HG02938 (cell line): ENCODE measurements at regions not wholly inside any gene's neighbourhood (a gene's known extent, or its start where the extent isn't known, plus 50 kb on each side); places are given as distances from the start of the nearest gene placed in this dataset.

Experiments used
- ATAC-seq: cut with Tn5 transposase; IDR thresholded peaks from one replicate; pipeline ENCODE4 v1.9.1; 2021; ENCODE audit warnings: mild to moderate bottlenecking, moderate library complexity; ENCODE audit not compliant: unreplicated experiment

- no peak for ATAC-seq
Measured at GRCh38 chr14:78071016-78071549, 99.1 kb upstream of the NRXN3 start.

- no peak for ATAC-seq
Measured at GRCh38 chr14:78073028-78073427, 97.1 kb upstream of the NRXN3 start.

GRCh38 chr14:78074561-78074960 lies 95.6 kb upstream of the NRXN3 start:
- ATAC-seq, result no peak

- no peak for ATAC-seq
Measured at GRCh38 chr14:78075033-78075432, 95.1 kb upstream of the NRXN3 start.

- no peak for ATAC-seq
Measured at GRCh38 chr14:78075555-78076277, 94.5 kb upstream of the NRXN3 start.

- no peak for ATAC-seq
Measured at GRCh38 chr14:78081245-78081644, 88.9 kb upstream of the NRXN3 start.

GRCh38 chr14:78083837-78084236 lies 86.3 kb upstream of the NRXN3 start:
- ATAC-seq, result no peak

- ATAC-seq, result no peak
Measured at GRCh38 chr14:78086342-78086741, 83.8 kb upstream of the NRXN3 start.

GRCh38 chr14:78088916-78089315 lies 81.3 kb upstream of the NRXN3 start:
- no peak for ATAC-seq

- ATAC-seq, result no peak
Measured at GRCh38 chr14:78090864-78091263, 79.3 kb upstream of the NRXN3 start.

GRCh38 chr14:78091361-78091760 lies 78.8 kb upstream of the NRXN3 start:
- no peak for ATAC-seq

GRCh38 chr14:78092040-78092439 lies 78.1 kb upstream of the NRXN3 start:
- ATAC-seq, result no peak

GRCh38 chr14:78103271-78103670 lies 66.9 kb upstream of the NRXN3 start:
- no peak for ATAC-seq

- no peak for ATAC-seq
Measured at GRCh38 chr14:78104160-78104559, 66.0 kb upstream of the NRXN3 start.

- no peak for ATAC-seq
Measured at GRCh38 chr14:78104655-78105054, 65.5 kb upstream of the NRXN3 start.

GRCh38 chr14:78106381-78106780 lies 63.8 kb upstream of the NRXN3 start:
- ATAC-seq, result no peak

GRCh38 chr14:78107166-78107565 lies 63.0 kb upstream of the NRXN3 start:
- no peak for ATAC-seq

- ATAC-seq, result no peak
Measured at GRCh38 chr14:78119440-78119839, 50.7 kb upstream of the NRXN3 start.
